Neutrophil (primary cell): ENCODE measurements at regions not wholly inside any gene's neighbourhood (a gene's known extent, or its start where the extent isn't known, plus 50 kb on each side); places are given as distances from the start of the nearest gene placed in this dataset.

Source experiments
- H3K27ac ChIP-seq: fragments of 200-600 bp; sonication (generic); 2 replicates; pipeline ENCODE4 v1.5.1; 2016; ENCODE audit warnings: mild to moderate bottlenecking, moderate library complexity
- H3K27me3 ChIP-seq: fragments of 200-600 bp; sonication (generic); 2 replicates; pipeline ENCODE4 v1.6.0; 2016; ENCODE audit warnings: mild to moderate bottlenecking
- H3K36me3 ChIP-seq: fragments of 200-600 bp; sonication (generic); 2 replicates; pipeline ENCODE4 v1.5.1; 2017
- H3K4me1 ChIP-seq, 2 experiments: fragments of 200-600 bp in 1 of 2; sonication (generic) in 1 of 2; 1 replicate in 1 of 2; 2 replicates in 1 of 2; pipeline versions ENCODE4 v1.5.1 to v1.6.1; 2013 to 2016; ENCODE audit warnings: low read depth in 1 of 2, low read length in 1 of 2, mild to moderate bottlenecking in 1 of 2, moderate library complexity in 1 of 2; ENCODE audit not compliant: control insufficient read depth in 1 of 2, insufficient read depth in 1 of 2
- H3K4me3 ChIP-seq, 2 experiments: fragments of 200-600 bp in 1 of 2; sonication (generic) in 1 of 2; 1 replicate in 1 of 2; 2 replicates in 1 of 2; pipeline ENCODE4 v1.5.1; 2013 to 2016; ENCODE audit warnings: low read depth in 1 of 2, low read length in 1 of 2, mild to moderate bottlenecking in 1 of 2, moderate library complexity in 1 of 2
- H3K9me3 ChIP-seq: fragments of 200-600 bp; sonication (generic); 2 replicates; pipeline ENCODE4 v1.5.1; 2016
- TF ChIP-seq, protein P1 (sequence below): fragments of 200-600 bp; sonication (generic); IDR thresholded peaks from 2 replicates; pipeline ENCODE4 v1.5.1; 2016; ENCODE audit warnings: antibody characterized with exemption

DNA sequence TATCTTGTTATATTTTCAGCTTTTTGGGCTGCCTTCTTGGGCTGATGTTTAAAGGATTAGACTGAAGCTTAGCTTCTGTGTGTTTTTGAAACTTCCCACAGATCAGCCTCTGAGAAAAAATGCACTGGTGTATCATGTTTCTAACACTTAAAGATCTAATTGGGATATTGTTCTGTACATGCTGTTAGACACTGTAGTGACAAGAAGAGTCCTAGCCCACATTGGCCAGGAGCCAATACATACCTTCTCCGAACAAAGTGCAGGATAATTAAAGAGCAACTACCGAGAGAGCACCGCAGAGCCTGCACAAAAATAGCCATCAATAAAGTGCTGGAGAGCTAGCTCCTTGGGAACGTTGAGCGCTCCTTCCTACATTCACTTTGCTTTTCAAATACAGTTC, 289.4 kb upstream of the SP8 start:
- H3K4me3 ChIP-seq, result no peak overlapping the region
- H3K27ac ChIP-seq, result no peak overlapping the region
- TF ChIP-seq, protein P1, sequence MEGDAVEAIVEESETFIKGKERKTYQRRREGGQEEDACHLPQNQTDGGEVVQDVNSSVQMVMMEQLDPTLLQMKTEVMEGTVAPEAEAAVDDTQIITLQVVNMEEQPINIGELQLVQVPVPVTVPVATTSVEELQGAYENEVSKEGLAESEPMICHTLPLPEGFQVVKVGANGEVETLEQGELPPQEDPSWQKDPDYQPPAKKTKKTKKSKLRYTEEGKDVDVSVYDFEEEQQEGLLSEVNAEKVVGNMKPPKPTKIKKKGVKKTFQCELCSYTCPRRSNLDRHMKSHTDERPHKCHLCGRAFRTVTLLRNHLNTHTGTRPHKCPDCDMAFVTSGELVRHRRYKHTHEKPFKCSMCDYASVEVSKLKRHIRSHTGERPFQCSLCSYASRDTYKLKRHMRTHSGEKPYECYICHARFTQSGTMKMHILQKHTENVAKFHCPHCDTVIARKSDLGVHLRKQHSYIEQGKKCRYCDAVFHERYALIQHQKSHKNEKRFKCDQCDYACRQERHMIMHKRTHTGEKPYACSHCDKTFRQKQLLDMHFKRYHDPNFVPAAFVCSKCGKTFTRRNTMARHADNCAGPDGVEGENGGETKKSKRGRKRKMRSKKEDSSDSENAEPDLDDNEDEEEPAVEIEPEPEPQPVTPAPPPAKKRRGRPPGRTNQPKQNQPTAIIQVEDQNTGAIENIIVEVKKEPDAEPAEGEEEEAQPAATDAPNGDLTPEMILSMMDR, result no peak
- no peaks in the 10 kb centered on the region for H3K27me3 ChIP-seq
- no peaks in the 10 kb centered on the region for H3K4me1 ChIP-seq
- no peaks in the 10 kb centered on the region for H3K36me3 ChIP-seq
- H3K9me3 ChIP-seq, result no peaks in the 10 kb centered on the region

DNA sequence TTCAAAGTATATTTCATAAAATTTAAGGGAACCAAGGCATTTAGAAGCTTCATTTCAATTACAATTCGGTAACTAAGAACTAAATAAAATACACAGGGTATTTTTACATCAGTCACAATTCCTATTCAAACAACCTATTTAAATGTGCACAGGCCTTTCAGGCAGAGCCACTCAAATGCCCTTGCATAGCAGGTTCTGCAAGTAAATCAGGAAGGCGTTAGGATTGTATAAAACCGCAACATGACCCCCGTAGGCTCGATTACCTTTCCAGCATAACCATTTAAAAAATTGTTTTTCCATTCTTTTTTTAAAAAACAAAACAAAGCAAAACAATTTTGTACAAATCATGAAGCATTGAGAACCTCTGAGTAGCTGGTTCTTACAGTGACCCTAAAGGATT, 289.9 kb upstream of the SP8 start:
- TF ChIP-seq, protein P1, result no peak
- Histone ChIP-seq H3K27ac (no peak overlapping the region), H3K27me3 (no peaks in the 10 kb centered on the region), H3K36me3 (no peaks in the 10 kb centered on the region), H3K4me1 (no peaks in the 10 kb centered on the region), H3K4me3 (no peak overlapping the region), H3K9me3 (no peaks in the 10 kb centered on the region)

DNA sequence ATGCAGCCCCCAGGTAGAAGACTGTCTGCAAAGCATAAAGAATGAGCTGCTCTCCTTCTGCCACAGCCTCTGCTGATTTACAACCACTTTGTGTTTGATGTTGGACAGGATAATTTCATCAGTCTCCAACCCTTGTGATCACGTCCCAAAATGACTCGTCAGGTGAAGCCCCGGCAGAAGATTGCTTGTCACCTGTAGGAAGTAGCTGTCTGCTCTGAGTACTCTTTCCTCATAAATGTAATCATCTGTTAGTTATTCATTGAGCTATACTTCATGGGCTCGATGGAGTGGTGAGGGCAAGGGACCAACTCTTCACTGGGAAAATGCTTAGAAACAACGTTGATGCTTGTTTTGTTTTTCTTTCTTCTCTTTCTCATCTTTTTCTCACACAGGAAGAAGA, 290.9 kb upstream of the SP8 start:
- Histone ChIP-seq H3K36me3 (no peaks in the 10 kb centered on the region), H3K4me1 (no peaks in the 10 kb centered on the region), H3K27ac (no peak overlapping the region), H3K9me3 (no peaks in the 10 kb centered on the region), H3K4me3 (no peak overlapping the region), H3K27me3 (no peaks in the 10 kb centered on the region)
- TF ChIP-seq, protein P1, result no peak

DNA sequence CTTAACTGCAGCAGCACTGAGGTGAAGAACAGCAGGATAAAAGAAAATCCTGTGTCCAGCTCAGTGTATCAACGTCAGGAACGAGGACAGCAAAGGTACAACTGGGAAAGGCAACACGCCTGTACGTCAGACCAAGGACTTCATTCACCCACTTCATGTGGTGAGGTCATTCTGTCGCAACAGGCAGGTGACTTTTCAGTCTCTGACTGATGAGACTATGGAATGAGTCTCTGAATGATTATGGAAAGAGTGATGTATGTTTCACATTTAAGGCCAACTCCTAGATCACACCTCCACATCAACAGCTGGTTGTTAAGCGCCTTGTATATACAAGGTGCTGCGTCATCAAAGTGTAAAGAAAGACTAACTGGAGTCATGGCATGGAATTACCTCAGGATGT, 297.6 kb upstream of the SP8 start:
- Histone ChIP-seq H3K27me3 (no peaks in the 10 kb centered on the region), H3K36me3 (no peaks in the 10 kb centered on the region), H3K4me1 (no peaks in the 10 kb centered on the region), H3K9me3 (no peaks in the 10 kb centered on the region), H3K27ac (no peak overlapping the region), H3K4me3 (no peak overlapping the region)
- TF ChIP-seq, protein P1, result no peak

DNA sequence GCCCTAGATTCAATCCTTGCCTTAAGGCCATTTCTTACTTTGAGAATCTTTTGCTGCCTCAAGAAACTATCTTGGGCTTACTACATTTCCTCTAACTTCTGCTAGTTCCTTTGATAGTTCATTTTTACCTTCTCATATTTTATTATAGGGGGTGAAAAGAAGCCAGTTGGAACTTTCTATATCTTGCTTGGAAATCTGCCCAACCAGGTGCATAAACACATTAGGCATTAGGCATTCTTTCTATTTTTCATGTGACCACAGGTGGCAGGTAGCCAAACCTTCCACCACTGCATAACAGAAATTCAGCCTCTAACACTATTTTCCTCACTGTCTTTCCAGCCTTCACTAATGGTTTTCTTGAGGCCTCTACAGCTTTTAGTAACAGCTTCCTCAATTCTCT, 300.0 kb upstream of the SP8 start:
- no peak overlapping the region for H3K4me3 ChIP-seq
- TF ChIP-seq, protein P1, result no peak
- H3K36me3 ChIP-seq, result no peaks in the 10 kb centered on the region
- H3K27me3 ChIP-seq, result no peaks in the 10 kb centered on the region
- H3K27ac ChIP-seq, result no peak overlapping the region
- no peaks in the 10 kb centered on the region for H3K4me1 ChIP-seq
- H3K9me3 ChIP-seq, result no peaks in the 10 kb centered on the region

DNA sequence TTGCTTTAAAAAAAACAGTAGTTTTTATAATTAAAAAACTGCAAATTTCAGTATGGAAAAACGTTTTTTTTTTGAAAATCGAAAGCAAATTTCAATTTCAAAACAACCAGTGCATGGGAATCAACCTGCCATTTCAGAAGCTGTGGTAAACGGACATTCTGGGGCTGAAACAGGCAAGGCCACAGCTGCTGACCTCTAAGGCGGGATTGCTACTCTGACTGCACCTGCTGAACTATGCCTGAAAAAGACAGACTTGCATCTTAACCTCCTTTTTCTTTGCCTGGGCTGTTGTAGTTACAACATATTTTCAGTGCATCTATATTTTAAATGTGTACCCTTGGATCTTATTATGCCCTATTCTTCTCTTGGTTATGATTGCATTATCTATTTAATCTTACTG, 303.0 kb upstream of the SP8 start:
- Histone ChIP-seq H3K27me3 (no peaks in the 10 kb centered on the region), H3K4me1 (no peaks in the 10 kb centered on the region)
- TF ChIP-seq, protein P1, result no peak

More for the DNA sequence above, 303.0 kb upstream of the SP8 start:
- Histone ChIP-seq H3K4me3 (no peak overlapping the region), H3K36me3 (no peaks in the 10 kb centered on the region), H3K27ac (no peak overlapping the region), H3K9me3 (no peaks in the 10 kb centered on the region)
